A549 (cell line): ENCODE measurements at regions not wholly inside any gene's neighbourhood (a gene's known extent, or its start where the extent isn't known, plus 50 kb on each side); places are given as distances from the start of the nearest gene placed in this dataset.

Source experiments
- HOXB13 ChIP-seq: fragments of 250-450 bp; sonication (Bioruptor Pico); IDR thresholded peaks from 2 replicates; pipeline ENCODE4 v1.5.0; 2020; ENCODE audit warnings: low read depth, mild to moderate bottlenecking, moderate library complexity
- MYC ChIP-seq: IDR thresholded peaks from 2 replicates; pipeline ENCODE4 v1.6.1; 2012; ENCODE audit warnings: mild to moderate bottlenecking, inconsistent platforms, low read length, improper control_type of control experiment, borderline replicate concordance
- NFE2L2 ChIP-seq: fragments of 150-350 bp; conservative IDR thresholded peaks from 2 replicates; pipeline ENCODE4 v1.6.1; 2014; ENCODE audit warnings: low read length
- POLR2A ChIP-seq: IDR thresholded peaks from 2 replicates; pipeline ENCODE4 v1.6.1; 2012; ENCODE audit warnings: mild to moderate bottlenecking, low read length
- RFX5 ChIP-seq: fragments of 450-650 bp; IDR thresholded peaks from 2 replicates; pipeline ENCODE4 v1.7.1; 2014; ENCODE audit warnings: antibody characterized with exemption, mild to moderate bottlenecking, moderate library complexity
- SMC3 ChIP-seq: fragments of >200 bp; sonication (Bioruptor Twin); formaldehyde crosslinking; IDR thresholded peaks from 3 replicates; pipeline ENCODE4 v1.6.1; 2018; ENCODE audit warnings: inconsistent platforms
- TF ChIP-seq, protein P1 (sequence below): fragments of >200 bp; sonication (Bioruptor Twin); formaldehyde crosslinking; IDR thresholded peaks from 3 replicates; pipeline ENCODE4 v1.5.1; 2016
- TF ChIP-seq, protein P2 (sequence below): fragments of 150-350 bp; IDR thresholded peaks from 2 replicates; pipeline ENCODE4 v1.6.1; 2014; ENCODE audit warnings: low read depth, mild to moderate bottlenecking, low read length
- TF ChIP-seq, protein P3 (sequence below): fragments of 200-600 bp; sonication (generic); IDR thresholded peaks from 2 replicates; pipeline ENCODE4 v1.6.1; 2016; ENCODE audit warnings: antibody characterized with exemption, mild to moderate bottlenecking, moderate library complexity
- TF ChIP-seq, protein P4 (sequence below): fragments of 450-650 bp; IDR thresholded peaks from 2 replicates; pipeline ENCODE4 v1.6.1; 2014; ENCODE audit warnings: antibody characterized with exemption

- TF ChIP-seq, protein P1, sequence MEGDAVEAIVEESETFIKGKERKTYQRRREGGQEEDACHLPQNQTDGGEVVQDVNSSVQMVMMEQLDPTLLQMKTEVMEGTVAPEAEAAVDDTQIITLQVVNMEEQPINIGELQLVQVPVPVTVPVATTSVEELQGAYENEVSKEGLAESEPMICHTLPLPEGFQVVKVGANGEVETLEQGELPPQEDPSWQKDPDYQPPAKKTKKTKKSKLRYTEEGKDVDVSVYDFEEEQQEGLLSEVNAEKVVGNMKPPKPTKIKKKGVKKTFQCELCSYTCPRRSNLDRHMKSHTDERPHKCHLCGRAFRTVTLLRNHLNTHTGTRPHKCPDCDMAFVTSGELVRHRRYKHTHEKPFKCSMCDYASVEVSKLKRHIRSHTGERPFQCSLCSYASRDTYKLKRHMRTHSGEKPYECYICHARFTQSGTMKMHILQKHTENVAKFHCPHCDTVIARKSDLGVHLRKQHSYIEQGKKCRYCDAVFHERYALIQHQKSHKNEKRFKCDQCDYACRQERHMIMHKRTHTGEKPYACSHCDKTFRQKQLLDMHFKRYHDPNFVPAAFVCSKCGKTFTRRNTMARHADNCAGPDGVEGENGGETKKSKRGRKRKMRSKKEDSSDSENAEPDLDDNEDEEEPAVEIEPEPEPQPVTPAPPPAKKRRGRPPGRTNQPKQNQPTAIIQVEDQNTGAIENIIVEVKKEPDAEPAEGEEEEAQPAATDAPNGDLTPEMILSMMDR = no peak
- TF ChIP-seq, protein P2, sequence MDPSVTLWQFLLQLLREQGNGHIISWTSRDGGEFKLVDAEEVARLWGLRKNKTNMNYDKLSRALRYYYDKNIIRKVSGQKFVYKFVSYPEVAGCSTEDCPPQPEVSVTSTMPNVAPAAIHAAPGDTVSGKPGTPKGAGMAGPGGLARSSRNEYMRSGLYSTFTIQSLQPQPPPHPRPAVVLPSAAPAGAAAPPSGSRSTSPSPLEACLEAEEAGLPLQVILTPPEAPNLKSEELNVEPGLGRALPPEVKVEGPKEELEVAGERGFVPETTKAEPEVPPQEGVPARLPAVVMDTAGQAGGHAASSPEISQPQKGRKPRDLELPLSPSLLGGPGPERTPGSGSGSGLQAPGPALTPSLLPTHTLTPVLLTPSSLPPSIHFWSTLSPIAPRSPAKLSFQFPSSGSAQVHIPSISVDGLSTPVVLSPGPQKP = no peak
- no peak for TF ChIP-seq SMC3
- TF ChIP-seq MYC = no peak
- TF ChIP-seq POLR2A = no peak
- TF ChIP-seq, protein P3, sequence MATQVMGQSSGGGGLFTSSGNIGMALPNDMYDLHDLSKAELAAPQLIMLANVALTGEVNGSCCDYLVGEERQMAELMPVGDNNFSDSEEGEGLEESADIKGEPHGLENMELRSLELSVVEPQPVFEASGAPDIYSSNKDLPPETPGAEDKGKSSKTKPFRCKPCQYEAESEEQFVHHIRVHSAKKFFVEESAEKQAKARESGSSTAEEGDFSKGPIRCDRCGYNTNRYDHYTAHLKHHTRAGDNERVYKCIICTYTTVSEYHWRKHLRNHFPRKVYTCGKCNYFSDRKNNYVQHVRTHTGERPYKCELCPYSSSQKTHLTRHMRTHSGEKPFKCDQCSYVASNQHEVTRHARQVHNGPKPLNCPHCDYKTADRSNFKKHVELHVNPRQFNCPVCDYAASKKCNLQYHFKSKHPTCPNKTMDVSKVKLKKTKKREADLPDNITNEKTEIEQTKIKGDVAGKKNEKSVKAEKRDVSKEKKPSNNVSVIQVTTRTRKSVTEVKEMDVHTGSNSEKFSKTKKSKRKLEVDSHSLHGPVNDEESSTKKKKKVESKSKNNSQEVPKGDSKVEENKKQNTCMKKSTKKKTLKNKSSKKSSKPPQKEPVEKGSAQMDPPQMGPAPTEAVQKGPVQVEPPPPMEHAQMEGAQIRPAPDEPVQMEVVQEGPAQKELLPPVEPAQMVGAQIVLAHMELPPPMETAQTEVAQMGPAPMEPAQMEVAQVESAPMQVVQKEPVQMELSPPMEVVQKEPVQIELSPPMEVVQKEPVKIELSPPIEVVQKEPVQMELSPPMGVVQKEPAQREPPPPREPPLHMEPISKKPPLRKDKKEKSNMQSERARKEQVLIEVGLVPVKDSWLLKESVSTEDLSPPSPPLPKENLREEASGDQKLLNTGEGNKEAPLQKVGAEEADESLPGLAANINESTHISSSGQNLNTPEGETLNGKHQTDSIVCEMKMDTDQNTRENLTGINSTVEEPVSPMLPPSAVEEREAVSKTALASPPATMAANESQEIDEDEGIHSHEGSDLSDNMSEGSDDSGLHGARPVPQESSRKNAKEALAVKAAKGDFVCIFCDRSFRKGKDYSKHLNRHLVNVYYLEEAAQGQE = no peak
- no peak for TF ChIP-seq RFX5
- TF ChIP-seq NFE2L2 = no peak
- TF ChIP-seq HOXB13 (CRISPR knock-in tag) = no peak
- TF ChIP-seq, protein P4, sequence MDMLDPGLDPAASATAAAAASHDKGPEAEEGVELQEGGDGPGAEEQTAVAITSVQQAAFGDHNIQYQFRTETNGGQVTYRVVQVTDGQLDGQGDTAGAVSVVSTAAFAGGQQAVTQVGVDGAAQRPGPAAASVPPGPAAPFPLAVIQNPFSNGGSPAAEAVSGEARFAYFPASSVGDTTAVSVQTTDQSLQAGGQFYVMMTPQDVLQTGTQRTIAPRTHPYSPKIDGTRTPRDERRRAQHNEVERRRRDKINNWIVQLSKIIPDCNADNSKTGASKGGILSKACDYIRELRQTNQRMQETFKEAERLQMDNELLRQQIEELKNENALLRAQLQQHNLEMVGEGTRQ = no peak
Observed at GRCh38 chr5:21615195-21615765, 1237.9 kb downstream of the CDH12 start.
